MM.1S (cell line): ENCODE measurements at regions not wholly inside any gene's neighbourhood (a gene's known extent, or its start where the extent isn't known, plus 50 kb on each side); places are given as distances from the start of the nearest gene placed in this dataset.

Source experiments
- DNase-seq: peaks from one replicate; pipeline ENCODE4 v3.0.0-alpha.2; 2015
- H2AFZ ChIP-seq: fragments of 300-600 bp; sonication (generic); 2 replicates; pipeline ENCODE4 v1.6.0; 2016; ENCODE audit warnings: antibody characterized with exemption, low read length
- H3F3A ChIP-seq: fragments of 300-600 bp; sonication (generic); 2 replicates; pipeline ENCODE4 v1.6.1; 2016; ENCODE audit warnings: mild to moderate bottlenecking, antibody characterized with exemption, low read length, moderate library complexity, mixed read lengths; ENCODE audit not compliant: insufficient read depth
- H3K27ac ChIP-seq: fragments of 300-600 bp; sonication (generic); 2 replicates; pipeline ENCODE4 v1.5.1; 2016; ENCODE audit warnings: mild to moderate bottlenecking, low read length
- H3K27me3 ChIP-seq: fragments of 300-600 bp; sonication (generic); replicated peaks from 2 replicates; pipeline ENCODE4 v1.6.0; 2016; ENCODE audit warnings: low read length; ENCODE audit not compliant: insufficient read depth
- H3K36me3 ChIP-seq: fragments of 300-600 bp; sonication (generic); replicated peaks from 2 replicates; pipeline ENCODE4 v1.6.1; 2016; ENCODE audit warnings: mild to moderate bottlenecking, low read length, mixed read lengths; ENCODE audit not compliant: insufficient read depth
- H3K4me1 ChIP-seq: fragments of 300-600 bp; sonication (generic); 2 replicates; pipeline ENCODE4 v1.6.1; 2016; ENCODE audit warnings: low read length, mixed read lengths
- H3K4me2 ChIP-seq: fragments of 300-600 bp; sonication (generic); 2 replicates; pipeline ENCODE4 v1.6.0; 2016; ENCODE audit warnings: low read depth, low read length
- H3K4me3 ChIP-seq: fragments of 300-600 bp; sonication (generic); 2 replicates; pipeline ENCODE4 v1.5.1; 2016; ENCODE audit warnings: low read length, mixed read lengths
- H3K79me2 ChIP-seq: fragments of 300-600 bp; sonication (generic); 2 replicates; pipeline ENCODE4 v1.6.1; 2016; ENCODE audit warnings: mixed run types, low read length, mixed read lengths
- H3K9ac ChIP-seq: fragments of 300-600 bp; sonication (generic); 2 replicates; pipeline ENCODE4 v1.6.1; 2016; ENCODE audit warnings: low read length, mixed read lengths
- H3K9me2 ChIP-seq: fragments of 300-600 bp; sonication (generic); replicated peaks from 2 replicates; pipeline ENCODE4 v1.6.1; 2016; ENCODE audit warnings: mild to moderate bottlenecking, low read length, mixed read lengths; ENCODE audit not compliant: insufficient read depth
- H3K9me3 ChIP-seq: fragments of 300-600 bp; sonication (generic); replicated peaks from 2 replicates; pipeline ENCODE4 v1.6.1; 2016; ENCODE audit warnings: mild to moderate bottlenecking, low read length, mixed read lengths; ENCODE audit not compliant: insufficient read depth
- H4K20me1 ChIP-seq: fragments of 300-600 bp; sonication (generic); 2 replicates; pipeline ENCODE4 v1.6.1; 2016; ENCODE audit warnings: mild to moderate bottlenecking, low read length, moderate library complexity, mixed read lengths; ENCODE audit not compliant: insufficient read depth
- CTCF ChIP-seq: fragments of 300-600 bp; sonication (generic); IDR thresholded peaks from 2 replicates; pipeline ENCODE4 v1.5.1; 2016; ENCODE audit warnings: antibody characterized with exemption, low read length, mixed read lengths
- EZH2 ChIP-seq: fragments of 300-600 bp; sonication (generic); optimal IDR thresholded peaks from 2 replicates; pipeline ENCODE3; 2017; ENCODE audit warnings: low read depth, mild to moderate bottlenecking, antibody characterized with exemption, low read length, mixed read lengths
- EZH2phosphoT487 ChIP-seq: fragments of 300-600 bp; sonication (generic); IDR thresholded peaks from 2 replicates; pipeline ENCODE4 v1.6.1; 2018; ENCODE audit warnings: antibody characterized with exemption, low read length

GRCh38 chr14:48670939-48671338, 915.2 kb downstream of the RPS29 start:
- Histone ChIP-seq H3K27ac (no peak overlapping the region), H3K27me3 (no peaks in the 10 kb centered on the region), H2AFZ (no peak overlapping the region), H3K36me3 (no peaks in the 10 kb centered on the region), H3K4me3 (no peak overlapping the region), H3K9me3 (no peaks in the 10 kb centered on the region), H3K4me2 (no peak overlapping the region), H3K9me2 (no peaks in the 10 kb centered on the region), H3K9ac (no peak overlapping the region), H4K20me1 (no peaks in the 10 kb centered on the region), H3K4me1 (peaks cover 19% of the 10 kb centered on the region), H3F3A (no peaks in the 10 kb centered on the region; the same call in 1 of the 2 replicates), H3K79me2 (no peaks in the 10 kb centered on the region)
- DNase-seq: no peak
- no peak for TF ChIP-seq EZH2phosphoT487
- TF ChIP-seq EZH2: no peak
- no peak for TF ChIP-seq CTCF

- Histone ChIP-seq H3F3A (no peaks in the 10 kb centered on the region), H4K20me1 (no peaks in the 10 kb centered on the region), H3K27ac (no peak overlapping the region), H3K27me3 (no peaks in the 10 kb centered on the region), H3K9me3 (no peaks in the 10 kb centered on the region), H3K9ac (no peak overlapping the region), H3K36me3 (no peaks in the 10 kb centered on the region), H3K4me2 (no peak overlapping the region), H3K9me2 (no peaks in the 10 kb centered on the region), H2AFZ (no peak overlapping the region), H3K79me2 (no peaks in the 10 kb centered on the region), H3K4me3 (no peak overlapping the region), H3K4me1 (no peaks in the 10 kb centered on the region)
- no peak for TF ChIP-seq EZH2
- no peak for TF ChIP-seq EZH2phosphoT487
- no peak for TF ChIP-seq CTCF
- no peak for DNase-seq
Observed at GRCh38 chr14:48665077-48665784, 920.9 kb downstream of the RPS29 start.

- Histone ChIP-seq H3K9me2 (no peaks in the 10 kb centered on the region), H3K27me3 (no peaks in the 10 kb centered on the region), H3F3A (no peaks in the 10 kb centered on the region), H3K9me3 (no peaks in the 10 kb centered on the region), H3K9ac (no peak overlapping the region), H3K4me3 (no peak overlapping the region), H3K27ac (no peak overlapping the region), H2AFZ (no peak overlapping the region), H4K20me1 (no peaks in the 10 kb centered on the region), H3K79me2 (no peaks in the 10 kb centered on the region), H3K36me3 (no peaks in the 10 kb centered on the region), H3K4me2 (no peak overlapping the region), H3K4me1 (no peaks in the 10 kb centered on the region)
- DNase-seq: no peak
- TF ChIP-seq EZH2phosphoT487: no peak
- TF ChIP-seq EZH2: no peak
- TF ChIP-seq CTCF: no peak
Observed at GRCh38 chr14:48643241-48643640, 942.9 kb downstream of the RPS29 start.
